Umbilical cord (tissue), 1 donor: ENCODE measurements at regions not wholly inside any gene's neighbourhood (a gene's known extent, or its start where the extent isn't known, plus 50 kb on each side); places are given as distances from the start of the nearest gene placed in this dataset.

Source experiments
- DNase-seq: peaks from one replicate; pipeline ENCODE4 v3.0.0-alpha.2; 2015; ENCODE audit warnings: low spot score

- peak; percentile 92 for DNase-seq
Measured at GRCh38 chr2:62304429-62305417, 108.8 kb downstream of the B3GNT2 start.

GRCh38 chr2:62303788-62304187 lies 107.9 kb downstream of the B3GNT2 start:
- DNase-seq = no peak

- DNase-seq = no peak
Measured at GRCh38 chr2:62302631-62303435, 106.9 kb downstream of the B3GNT2 start.

- no peak for DNase-seq
Measured at GRCh38 chr2:62300925-62301324, 105.0 kb downstream of the B3GNT2 start.

- no peak for DNase-seq
Measured at GRCh38 chr2:62297624-62298010, 101.7 kb downstream of the B3GNT2 start.

- DNase-seq = no peak
Measured at GRCh38 chr2:62296832-62297623, 101.1 kb downstream of the B3GNT2 start.

- no peak for DNase-seq
Measured at GRCh38 chr2:62296034-62296831, 100.3 kb downstream of the B3GNT2 start.

- peak; percentile 11 for DNase-seq
Measured at GRCh38 chr2:62293490-62294271, 97.8 kb downstream of the B3GNT2 start.

GRCh38 chr2:62293151-62293489 lies 97.2 kb downstream of the B3GNT2 start:
- DNase-seq = no peak

GRCh38 chr2:62292190-62292589 lies 96.3 kb downstream of the B3GNT2 start:
- DNase-seq = peak; percentile 47

GRCh38 chr2:62291517-62292137 lies 95.7 kb downstream of the B3GNT2 start:
- no peak for DNase-seq

GRCh38 chr2:62291052-62291451 lies 95.1 kb downstream of the B3GNT2 start:
- DNase-seq = no peak

GRCh38 chr2:62287899-62288880 lies 92.3 kb downstream of the B3GNT2 start:
- peak; percentile 33 for DNase-seq

- DNase-seq = no peak
Measured at GRCh38 chr2:62287282-62287681, 91.4 kb downstream of the B3GNT2 start.

GRCh38 chr2:62286089-62286785 lies 90.3 kb downstream of the B3GNT2 start:
- no peak for DNase-seq

- no peak for DNase-seq
Measured at GRCh38 chr2:62284980-62285379, 89.1 kb downstream of the B3GNT2 start.

- DNase-seq = no peak
Measured at GRCh38 chr2:62284471-62284870, 88.6 kb downstream of the B3GNT2 start.

- no peak for DNase-seq
Measured at GRCh38 chr2:62283147-62283546, 87.2 kb downstream of the B3GNT2 start.
